Glutamatergic neuron (in vitro differentiated cells): ENCODE measurements at regions not wholly inside any gene's neighbourhood (a gene's known extent, or its start where the extent isn't known, plus 50 kb on each side); places are given as distances from the start of the nearest gene placed in this dataset.

Experiments
- DNase-seq: peaks from one replicate; pipeline ENCODE4 v3.0.0; 2022
- H3K27ac Mint-ChIP-seq: one replicate; pipeline ENCODE4 v1.8.0; 2020; ENCODE audit warnings: mild to moderate bottlenecking, mixed read lengths, inconsistent platforms; ENCODE audit not compliant: unreplicated experiment
- H3K27me3 Mint-ChIP-seq: one replicate; pipeline ENCODE4 v1.8.0; 2020; ENCODE audit warnings: mild to moderate bottlenecking, moderate library complexity, mixed read lengths, inconsistent platforms; ENCODE audit not compliant: unreplicated experiment
- H3K36me3 Mint-ChIP-seq: one replicate; pipeline ENCODE4 v1.8.0; 2020; ENCODE audit warnings: mild to moderate bottlenecking, mixed read lengths, inconsistent platforms; ENCODE audit not compliant: unreplicated experiment
- H3K4me1 Mint-ChIP-seq: one replicate; pipeline ENCODE4 v1.8.0; 2020; ENCODE audit warnings: mild to moderate bottlenecking, low read depth, mixed read lengths, inconsistent platforms; ENCODE audit not compliant: unreplicated experiment
- H3K4me3 Mint-ChIP-seq: one replicate; pipeline ENCODE4 v1.8.0; 2020; ENCODE audit warnings: mild to moderate bottlenecking, mixed read lengths, inconsistent platforms; ENCODE audit not compliant: unreplicated experiment
- H3K9me3 Mint-ChIP-seq: one replicate; pipeline ENCODE4 v1.8.0; 2020; ENCODE audit warnings: mild to moderate bottlenecking, moderate library complexity, mixed read lengths, inconsistent platforms; ENCODE audit not compliant: unreplicated experiment
- CTCF ChIP-seq: fragments of 200-600 bp; sonication (generic); IDR thresholded peaks from one replicate; pipeline ENCODE4 v1.5.0; 2021; ENCODE audit not compliant: partially characterized antibody, unreplicated experiment

- no peak overlapping the region for H3K27ac Mint-ChIP-seq
- TF ChIP-seq CTCF: no peak
- peaks cover 2% of the 10 kb centered on the region for H3K9me3 Mint-ChIP-seq
- H3K27me3 Mint-ChIP-seq: no peaks in the 10 kb centered on the region
- no peak overlapping the region for H3K4me3 Mint-ChIP-seq
- H3K36me3 Mint-ChIP-seq: no peaks in the 10 kb centered on the region
- no peak for DNase-seq
- peaks cover 10% of the 10 kb centered on the region for H3K4me1 Mint-ChIP-seq
Observed at GRCh38 chr15:87566236-87566635, 690.3 kb downstream of the NTRK3 start.

- no peak for TF ChIP-seq CTCF
- H3K36me3 Mint-ChIP-seq: no peaks in the 10 kb centered on the region
- H3K27ac Mint-ChIP-seq: no peak overlapping the region
- H3K4me1 Mint-ChIP-seq: peaks cover 10% of the 10 kb centered on the region
- H3K27me3 Mint-ChIP-seq: no peaks in the 10 kb centered on the region
- peak; percentile 22 for DNase-seq
- H3K4me3 Mint-ChIP-seq: no peak overlapping the region
- peaks cover 2% of the 10 kb centered on the region for H3K9me3 Mint-ChIP-seq
Observed at GRCh38 chr15:87564681-87565080, 691.9 kb downstream of the NTRK3 start.

- no peak for TF ChIP-seq CTCF
- Mint-ChIP-seq H3K27ac (no peak overlapping the region), H3K9me3 (peaks cover 2% of the 10 kb centered on the region), H3K36me3 (no peaks in the 10 kb centered on the region), H3K4me1 (peaks cover 10% of the 10 kb centered on the region), H3K4me3 (no peak overlapping the region), H3K27me3 (no peaks in the 10 kb centered on the region)
- DNase-seq: no peak
Observed at GRCh38 chr15:87563869-87564268, 692.7 kb downstream of the NTRK3 start.

GRCh38 chr15:87562203-87562602 lies 694.3 kb downstream of the NTRK3 start:
- H3K9me3 Mint-ChIP-seq: peaks cover 2% of the 10 kb centered on the region
- no peak overlapping the region for H3K4me3 Mint-ChIP-seq
- H3K27me3 Mint-ChIP-seq: no peaks in the 10 kb centered on the region
- TF ChIP-seq CTCF: no peak
- H3K36me3 Mint-ChIP-seq: no peaks in the 10 kb centered on the region
- peaks cover 10% of the 10 kb centered on the region for H3K4me1 Mint-ChIP-seq
- no peak for DNase-seq
- H3K27ac Mint-ChIP-seq: no peak overlapping the region

GRCh38 chr15:87561641-87562040 lies 694.9 kb downstream of the NTRK3 start:
- peaks cover 2% of the 10 kb centered on the region for H3K9me3 Mint-ChIP-seq
- TF ChIP-seq CTCF: no peak
- no peaks in the 10 kb centered on the region for H3K36me3 Mint-ChIP-seq
- H3K4me3 Mint-ChIP-seq: no peak overlapping the region
- no peak overlapping the region for H3K27ac Mint-ChIP-seq
- no peak for DNase-seq
- H3K27me3 Mint-ChIP-seq: no peaks in the 10 kb centered on the region
- peaks cover 10% of the 10 kb centered on the region for H3K4me1 Mint-ChIP-seq
